Adrenal gland (tissue), 9 donors: ENCODE measurements at regions not wholly inside any gene's neighbourhood (a gene's known extent, or its start where the extent isn't known, plus 50 kb on each side); places are given as distances from the start of the nearest gene placed in this dataset.
"Not testable (repeated sequence)": the region's sequence is repeated elsewhere in the genome, so short reads cannot be mapped to it uniquely, and the experiment has no call there.

ENCODE experiments used
- DNase-seq, 7 donors: peaks; one replicate each; pipeline ENCODE4 v3.0.0-alpha.2; 2019 to 2020
- H3K27ac ChIP-seq, 5 donors: fragments of 200-600 bp; sonication (generic) in 4 of 5; 1 replicate in 3 of 5; 2 replicates in 2 of 5; pipeline versions ENCODE4 v1.5.1 to v1.8.0; 2016 to 2020; ENCODE audit warnings: mild to moderate bottlenecking in 1 of 5
- H3K27me3 ChIP-seq: fragments of 200-600 bp; 2 replicates; pipeline ENCODE4 v1.8.0; 2021
- H3K36me3 ChIP-seq, 2 donors: fragments of 200-600 bp; replicated peaks in 1 of 2; 1 replicate in 1 of 2; 2 replicates in 1 of 2; pipeline versions ENCODE4 v1.5.1 to v1.8.0; 2018 to 2022
- H3K4me1 ChIP-seq, 2 donors: fragments of 200-600 bp; replicated peaks in 1 of 2; 1 replicate in 1 of 2; 2 replicates in 1 of 2; pipeline versions ENCODE4 v1.5.1 to v1.8.0; 2018 to 2021
- H3K4me3 ChIP-seq, 4 donors: fragments of 200-600 bp; sonication (generic) in 3 of 4; one replicate each; pipeline ENCODE4 v1.5.1; 2016 to 2018
- H3K9me3 ChIP-seq, 3 donors: fragments of 200-600 bp; sonication (generic) in 1 of 3; replicated peaks in 1 of 3; 1 replicate in 2 of 3; 2 replicates in 1 of 3; pipeline versions ENCODE4 v1.5.1 to v1.8.0; 2016 to 2021
- POLR2A ChIP-seq, 2 donors: fragments of 450-650 bp; IDR thresholded peaks; one replicate each; pipeline ENCODE4 v1.6.1; 2017; ENCODE audit warnings: antibody characterized with exemption in 2 of 2, mild to moderate bottlenecking in 2 of 2, moderate library complexity in 1 of 2
- WGBS, 4 donors: extraction: QIAGEN DNeasy Blood & Tissue Kit in 2 of 4; methylation state at CpG; one replicate each; pipeline versions ENCODE4 v1.1.5 to v1.1.7; 2013 to 2017; 5-methylcytosine and 5-hydroxymethylcytosine counted together
- intact Hi-C, 2 donors: fragments of 100-400 bp; cut with DNase I; formaldehyde crosslinking; loops; one replicate each; pipeline versions ENCODE4 v1.14.1 to v1.15.0; 2022 to 2023
- TF ChIP-seq, protein P1 (sequence below), 6 experiments: fragments of 450-650 bp in 4 of 6; fragments of 200-600 bp in 2 of 6; sonication (generic) in 1 of 6; IDR thresholded peaks; 1 replicate in 5 of 6; 2 replicates in 1 of 6; pipeline versions ENCODE4 v1.5.1 to v1.8.0; 2016 to 2021; ENCODE audit warnings: antibody characterized with exemption in 6 of 6, mild to moderate bottlenecking in 2 of 6, moderate library complexity in 1 of 6
- donor health status: healthy with polysubstance abuse.
- donor health status: Bipolar disorder and iron deficiency.
- donor health status: DM: yes; HTN: yes; CAD: no.
- donor health status: DM: no; HTN: no; CAD: no.
- donor health status: DM: no; HTN: no; CAD: no.

DNA sequence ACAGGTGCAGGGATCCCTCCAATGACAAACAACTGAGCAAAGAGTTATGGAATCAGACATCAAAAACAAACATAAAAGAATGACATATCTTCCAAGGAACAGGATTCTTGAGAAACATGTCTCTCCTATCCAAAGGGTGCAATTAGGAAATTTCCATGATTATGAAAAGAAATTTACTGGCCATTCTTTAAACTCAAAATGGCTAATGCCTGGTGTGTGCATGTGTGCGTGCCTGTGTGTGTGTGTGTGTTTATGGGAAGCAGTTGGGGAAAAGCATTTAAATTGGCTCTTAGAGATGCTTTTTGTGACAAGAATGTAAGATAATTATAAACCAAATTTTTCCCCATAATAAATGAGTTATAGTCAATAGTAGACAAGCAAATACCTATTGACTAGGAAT, 320.5 kb upstream of the THBS1 start:
- intact Hi-C loops: no loop called here
- Histone ChIP-seq H3K27me3 (no peaks in the 10 kb centered on the region), H3K4me3 (no peak overlapping the region), H3K4me1 (no peaks in the 10 kb centered on the region), H3K36me3 (no peaks in the 10 kb centered on the region), H3K9me3 (no peaks in the 10 kb centered on the region), H3K27ac (no peak overlapping the region)
- TF ChIP-seq POLR2A (IDR thresholded peaks at IDR 0.05): no peak
- TF ChIP-seq, protein P1, sequence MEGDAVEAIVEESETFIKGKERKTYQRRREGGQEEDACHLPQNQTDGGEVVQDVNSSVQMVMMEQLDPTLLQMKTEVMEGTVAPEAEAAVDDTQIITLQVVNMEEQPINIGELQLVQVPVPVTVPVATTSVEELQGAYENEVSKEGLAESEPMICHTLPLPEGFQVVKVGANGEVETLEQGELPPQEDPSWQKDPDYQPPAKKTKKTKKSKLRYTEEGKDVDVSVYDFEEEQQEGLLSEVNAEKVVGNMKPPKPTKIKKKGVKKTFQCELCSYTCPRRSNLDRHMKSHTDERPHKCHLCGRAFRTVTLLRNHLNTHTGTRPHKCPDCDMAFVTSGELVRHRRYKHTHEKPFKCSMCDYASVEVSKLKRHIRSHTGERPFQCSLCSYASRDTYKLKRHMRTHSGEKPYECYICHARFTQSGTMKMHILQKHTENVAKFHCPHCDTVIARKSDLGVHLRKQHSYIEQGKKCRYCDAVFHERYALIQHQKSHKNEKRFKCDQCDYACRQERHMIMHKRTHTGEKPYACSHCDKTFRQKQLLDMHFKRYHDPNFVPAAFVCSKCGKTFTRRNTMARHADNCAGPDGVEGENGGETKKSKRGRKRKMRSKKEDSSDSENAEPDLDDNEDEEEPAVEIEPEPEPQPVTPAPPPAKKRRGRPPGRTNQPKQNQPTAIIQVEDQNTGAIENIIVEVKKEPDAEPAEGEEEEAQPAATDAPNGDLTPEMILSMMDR (IDR thresholded peaks at IDR 0.05): no peak
- 88 to 94% (median 91%) methylated on average over 1 of the region's 1 CpG for WGBS, 4 donors
- DNase-seq: no peak

DNA sequence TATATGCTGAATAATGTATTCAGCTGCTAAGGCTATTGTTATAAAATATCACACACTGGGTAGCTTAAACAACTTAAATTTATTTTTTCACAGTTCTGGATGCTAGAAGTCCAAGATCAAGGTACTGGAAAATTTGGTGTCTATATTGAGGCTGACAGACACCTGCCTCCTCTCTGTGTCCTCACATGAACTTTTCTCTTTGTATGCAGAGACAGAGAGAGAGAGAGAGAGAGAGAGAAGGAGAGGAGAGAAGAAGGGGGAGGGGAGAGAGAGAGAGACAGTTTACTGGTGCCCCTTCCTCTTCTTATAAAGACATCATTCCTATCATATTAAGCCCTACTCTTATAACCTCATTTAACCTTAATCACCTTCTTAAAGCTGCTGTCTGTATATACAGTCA, 320.1 kb upstream of the THBS1 start:
- Histone ChIP-seq H3K4me1 (no peaks in the 10 kb centered on the region), H3K9me3 (no peaks in the 10 kb centered on the region), H3K36me3 (no peaks in the 10 kb centered on the region), H3K4me3 (no peak overlapping the region), H3K27ac (no peak overlapping the region), H3K27me3 (no peaks in the 10 kb centered on the region)
- TF ChIP-seq, protein P1 (IDR thresholded peaks at IDR 0.05): no peak
- no peak for TF ChIP-seq POLR2A (IDR thresholded peaks at IDR 0.05)
- intact Hi-C loops: no loop called here
- DNase-seq: no peak

DNA sequence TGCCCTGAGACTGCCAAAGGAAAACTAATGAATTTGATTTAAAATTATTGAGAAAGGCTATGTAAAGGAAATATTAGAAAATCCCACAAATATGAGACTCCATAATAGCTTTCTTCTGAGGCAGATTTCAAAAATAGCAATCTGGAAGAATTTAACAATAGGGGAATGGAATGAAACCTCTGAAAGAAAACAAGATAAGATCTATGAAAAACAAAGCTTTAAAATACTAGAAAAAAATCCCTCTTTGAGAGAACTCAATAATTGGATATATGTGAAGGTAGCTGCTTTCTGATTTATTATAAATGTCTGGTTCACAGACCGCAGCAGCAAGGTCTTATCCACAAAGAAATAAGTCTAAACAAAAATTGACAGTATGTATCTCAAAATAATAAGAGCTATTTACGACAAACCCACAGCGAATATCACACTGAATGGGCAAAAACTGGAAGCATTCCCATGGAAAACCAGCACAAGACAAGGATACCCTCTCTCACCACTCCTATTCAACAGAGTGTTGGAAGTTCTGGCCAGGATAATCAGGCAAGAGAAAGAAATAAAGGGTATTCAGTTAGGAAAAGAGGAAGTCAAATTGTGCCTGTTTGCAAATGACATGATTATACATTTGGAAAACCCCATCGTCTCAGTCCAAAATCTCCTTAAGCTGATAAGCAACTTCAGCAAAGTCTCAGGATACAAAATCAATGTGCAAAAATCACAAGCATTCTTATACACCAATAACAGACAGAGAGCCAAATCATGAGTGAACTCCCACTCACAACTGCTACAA, 319.3 kb upstream of the THBS1 start:
- H3K9me3 ChIP-seq, H3K27ac ChIP-seq, H3K36me3 ChIP-seq, DNase-seq, H3K4me3 ChIP-seq, H3K4me1 ChIP-seq, H3K27me3 ChIP-seq, intact Hi-C loops: not testable (repeated sequence)
- 63 to 74% (median 68%) methylated on average over 4 of the region's 4 CpGs for WGBS, 4 donors

- H3K27me3 ChIP-seq, DNase-seq, H3K36me3 ChIP-seq, H3K4me1 ChIP-seq, H3K4me3 ChIP-seq, H3K9me3 ChIP-seq, H3K27ac ChIP-seq, intact Hi-C loops: not testable (repeated sequence)
- 74 to 84% (median 78%) methylated on average over 6 of the region's 6 CpGs for WGBS, 4 donors
These were observed 317.7 kb upstream of the THBS1 start for GRCh38 chr15:39262995-39263772.

GRCh38 chr15:39265261-39265660, 315.6 kb upstream of the THBS1 start:
- TF ChIP-seq POLR2A (IDR thresholded peaks at IDR 0.05): no peak
- TF ChIP-seq, protein P1 (IDR thresholded peaks at IDR 0.05): no peak
- intact Hi-C loops: no loop called here
- Histone ChIP-seq H3K27ac (no peak overlapping the region), H3K4me1 (no peaks in the 10 kb centered on the region), H3K36me3 (no peaks in the 10 kb centered on the region), H3K9me3 (no peaks in the 10 kb centered on the region), H3K27me3 (peaks cover 5% of the 10 kb centered on the region), H3K4me3 (no peak overlapping the region)
- 77 to 86% (median 80%) methylated on average over 4 of the region's 4 CpGs for WGBS, 4 donors
- no peak for DNase-seq
